Transverse colon (tissue), 4 donors: ENCODE measurements at regions not wholly inside any gene's neighbourhood (a gene's known extent, or its start where the extent isn't known, plus 50 kb on each side); places are given as distances from the start of the nearest gene placed in this dataset.

Experiments used
- DNase-seq: peaks from one replicate; pipeline ENCODE4 v3.0.0-alpha.2; 2019
- H3K27ac ChIP-seq, 4 donors: fragments of 200-600 bp; sonication (generic); 2 replicates each; pipeline ENCODE4 v1.5.1; 2016 to 2018; ENCODE audit warnings: inconsistent platforms in 4 of 4
- H3K27me3 ChIP-seq: fragments of 200-600 bp; sonication (generic); 2 replicates; pipeline ENCODE4 v1.5.1; 2017; ENCODE audit warnings: inconsistent platforms
- H3K36me3 ChIP-seq, 4 donors: fragments of 200-600 bp; sonication (generic); 2 replicates each; pipeline ENCODE4 v1.5.1; 2017 to 2019; ENCODE audit warnings: inconsistent platforms in 4 of 4
- H3K4me1 ChIP-seq, 4 donors: fragments of 200-600 bp; sonication (generic); 2 replicates each; pipeline ENCODE4 v1.5.1; 2017 to 2020; ENCODE audit warnings: inconsistent platforms in 4 of 4
- H3K4me3 ChIP-seq, 4 donors: fragments of 200-600 bp; sonication (generic); 1 replicate in 1 of 4; 2 replicates in 3 of 4; pipeline versions ENCODE4 v1.5.1 to v1.6.1; 2017 to 2019; ENCODE audit warnings: inconsistent platforms in 4 of 4
- H3K9me3 ChIP-seq, 2 donors: fragments of 200-600 bp; sonication (generic); 2 replicates each; pipeline ENCODE4 v1.5.1; 2017 to 2019; ENCODE audit warnings: inconsistent platforms in 2 of 2
- CTCF ChIP-seq, 5 experiments: fragments of 200-600 bp in 3 of 5; fragments of 450-650 bp in 2 of 5; sonication (generic) in 3 of 5; IDR thresholded peaks; 1 replicate in 2 of 5; 2 replicates in 3 of 5; pipeline ENCODE4 v1.5.1; 2016 to 2017; ENCODE audit warnings: antibody characterized with exemption in 5 of 5, inconsistent platforms in 3 of 5, mild to moderate bottlenecking in 2 of 5, moderate library complexity in 1 of 5
- EP300 ChIP-seq: sonication (generic); formaldehyde crosslinking; IDR thresholded peaks from one replicate; pipeline ENCODE4 v1.6.1; 2017; ENCODE audit warnings: antibody characterized with exemption, low read depth
- POLR2A ChIP-seq: fragments of 450-650 bp; IDR thresholded peaks from one replicate; pipeline ENCODE4 v1.6.1; 2016; ENCODE audit warnings: antibody characterized with exemption, mild to moderate bottlenecking, moderate library complexity
- POLR2AphosphoS5 ChIP-seq, 3 donors: sonication (generic); formaldehyde crosslinking; IDR thresholded peaks; one replicate each; pipeline ENCODE4 v1.6.1; 2016; ENCODE audit warnings: antibody characterized with exemption in 3 of 3
- WGBS, 2 donors: methylation state at CpG; one replicate each; pipeline ENCODE4 v1.1.5; 2018; ENCODE audit warnings: low coverage in 1 of 2; 5-methylcytosine and 5-hydroxymethylcytosine counted together
- in situ Hi-C, 4 donors: fragments of 200-750 bp; cut with MboI; loops; one replicate each; pipeline versions ENCODE4 v1.15.0 to v1.15.1; 2017; ENCODE audit warnings: low sequenced_read_pairs in 3 of 4, low pct_ligation_motif_present in 1 of 4, low pct_unique_long_range_greater_than_20kb in 1 of 4
- intact Hi-C: fragments of 100-400 bp; cut with DNase I; formaldehyde crosslinking; loops from one replicate; pipeline ENCODE4 v1.15.1; 2023; ENCODE audit warnings: low total_unique reads

GRCh38 chrX:95325185-95325584 is 1359.5 kb upstream of the DIAPH2 start:
- intact Hi-C loops (no loop called here), in situ Hi-C loops (no loop called here)
- WGBS, 2 donors = 49 to 67% methylated on average over 1 to 2 of the region's 2 CpGs
- no peaks in the 10 kb centered on the region for H3K4me1 ChIP-seq
- H3K4me3 ChIP-seq = no peak overlapping the region
- H3K9me3 ChIP-seq = no peaks in the 10 kb centered on the region
- H3K27me3 ChIP-seq = no peaks in the 10 kb centered on the region
- H3K27ac ChIP-seq = no peak overlapping the region
- TF ChIP-seq POLR2A (no peak), CTCF (IDR thresholded peaks at IDR 0.05) (no peak), EP300 (no peak), POLR2AphosphoS5 (IDR thresholded peaks at IDR 0.05) (no peak)
- H3K36me3 ChIP-seq = no peaks in the 10 kb centered on the region
- no peak for DNase-seq

GRCh38 chrX:95330292-95330691 is 1354.3 kb upstream of the DIAPH2 start:
- in situ Hi-C loops (no loop called here), intact Hi-C loops (no loop called here)
- Histone ChIP-seq H3K27ac (no peak overlapping the region), H3K27me3 (no peaks in the 10 kb centered on the region), H3K36me3 (no peaks in the 10 kb centered on the region), H3K4me3 (no peak overlapping the region), H3K9me3 (no peaks in the 10 kb centered on the region), H3K4me1 (no peaks in the 10 kb centered on the region)
- 66% methylated on average over 2 of the region's 2 CpGs; no CpG with 5 or more reads in 1 of the 2 donors for WGBS, 2 donors
- TF ChIP-seq POLR2A (no peak), POLR2AphosphoS5 (IDR thresholded peaks at IDR 0.05) (no peak), CTCF (IDR thresholded peaks at IDR 0.05) (no peak)
- no peak for DNase-seq

- Histone ChIP-seq H3K36me3 (no peaks in the 10 kb centered on the region), H3K9me3 (no peaks in the 10 kb centered on the region), H3K4me1 (no peaks in the 10 kb centered on the region), H3K4me3 (no peak overlapping the region), H3K27ac (no peak overlapping the region), H3K27me3 (no peaks in the 10 kb centered on the region)
- in situ Hi-C loops = no loop called here
- TF ChIP-seq POLR2A (no peak), CTCF (IDR thresholded peaks at IDR 0.05) (no peak), POLR2AphosphoS5 (IDR thresholded peaks at IDR 0.05) (no peak), EP300 (no peak)
- intact Hi-C loops = no loop called here
- DNase-seq = no peak
- 40 to 53% methylated on average over 1 to 8 of the region's 8 CpGs for WGBS, 2 donors
Measured at GRCh38 chrX:95332530-95332929, 1352.1 kb upstream of the DIAPH2 start.

- no peaks in the 10 kb centered on the region for H3K36me3 ChIP-seq
- WGBS, 2 donors = 48% methylated on average over 3 of the region's 3 CpGs
- intact Hi-C loops (no loop called here), in situ Hi-C loops (no loop called here)
- no peaks in the 10 kb centered on the region for H3K9me3 ChIP-seq
- DNase-seq = no peak
- TF ChIP-seq POLR2A = no peak
- TF ChIP-seq POLR2AphosphoS5 (IDR thresholded peaks at IDR 0.05) = no peak
- TF ChIP-seq EP300 = no peak
- no peaks in the 10 kb centered on the region for H3K27me3 ChIP-seq
- H3K4me3 ChIP-seq = no peak overlapping the region
- H3K4me1 ChIP-seq = no peaks in the 10 kb centered on the region
- no peak overlapping the region for H3K27ac ChIP-seq
Measured at GRCh38 chrX:95346856-95347255, 1337.8 kb upstream of the DIAPH2 start.

GRCh38 chrX:95350774-95351488 is 1333.7 kb upstream of the DIAPH2 start:
- Histone ChIP-seq H3K27me3 (no peaks in the 10 kb centered on the region), H3K4me3 (no peak overlapping the region), H3K4me1 (no peaks in the 10 kb centered on the region), H3K27ac (no peak overlapping the region), H3K9me3 (no peaks in the 10 kb centered on the region), H3K36me3 (no peaks in the 10 kb centered on the region)
- in situ Hi-C loops (no loop called here), intact Hi-C loops (no loop called here)
- 46% methylated on average over 6 of the region's 6 CpGs; no CpG with 5 or more reads in 1 of the 2 donors for WGBS, 2 donors
- no peak for DNase-seq
- TF ChIP-seq EP300 (no peak), CTCF (IDR thresholded peaks at IDR 0.05) (no peak), POLR2AphosphoS5 (IDR thresholded peaks at IDR 0.05) (no peak), POLR2A (no peak)
